Panc1 (cell line): ENCODE measurements at regions not wholly inside any gene's neighbourhood (a gene's known extent, or its start where the extent isn't known, plus 50 kb on each side); places are given as distances from the start of the nearest gene placed in this dataset.

Experiments
- ATAC-seq: fragments of 200-7000 bp; cut with Tn5 transposase; 2 replicates; pipeline ENCODE4 v1.9.1; 2020; ENCODE audit warnings: mild to moderate bottlenecking, moderate library complexity
- BruUV-seq: library from RNA; stranded (reverse); fragments of 400-500 nt; replicated peaks from 2 replicates; lab custom pipeline; 2021; lab: Mats Ljungman, UMichigan
- CTCF ChIA-PET: fragments of 300-600 bp; sonication (Branson Sonifier 250); formaldehyde crosslinking; loops from one replicate; lab custom pipeline; 2022; ENCODE audit warnings: antibody characterized with exemption; lab: Charles Lee
- POLR2A ChIA-PET: fragments of 300-600 bp; sonication (Branson Sonifier 250); formaldehyde crosslinking; loops from one replicate; lab custom pipeline; 2022; ENCODE audit warnings: antibody characterized with exemption; lab: Charles Lee
- DNase-seq: peaks from one replicate; pipeline ENCODE4 v3.0.0-alpha.2; 2010; ENCODE audit warnings: low read depth, low spot score
- H3K27ac ChIP-seq: 2 replicates; pipeline ENCODE4 v1.5.1; 2011; ENCODE audit warnings: mild to moderate bottlenecking, low read length, inconsistent platforms
- H3K27me3 ChIP-seq: fragments of 200-500 bp; sonication (Bioruptor generic); 2 replicates; pipeline ENCODE4 v1.6.0; 2014; ENCODE audit warnings: low read length, inconsistent platforms; ENCODE audit not compliant: control insufficient read depth, insufficient read depth
- H3K36me3 ChIP-seq: fragments of 200-500 bp; sonication (Bioruptor generic); 2 replicates; pipeline ENCODE4 v1.5.1; 2014; ENCODE audit warnings: inconsistent platforms, mild to moderate bottlenecking, low read length, moderate library complexity; ENCODE audit not compliant: control insufficient read depth, insufficient read depth
- H3K4me1 ChIP-seq: 2 replicates; pipeline ENCODE4 v1.5.1; 2011; ENCODE audit warnings: inconsistent platforms, mild to moderate bottlenecking, low read length, moderate library complexity; ENCODE audit not compliant: control insufficient read depth, insufficient read depth
- H3K4me3 ChIP-seq, 2 experiments: 2 replicates each; pipeline ENCODE4 v1.5.1; 2011 to 2012; ENCODE audit warnings: low read depth in 2 of 2, low read length in 2 of 2, mild to moderate bottlenecking in 2 of 2, inconsistent platforms in 1 of 2, moderate library complexity in 1 of 2
- H3K9me3 ChIP-seq: fragments of 200-500 bp; sonication (Bioruptor generic); 2 replicates; pipeline ENCODE4 v1.5.1; 2014; ENCODE audit warnings: low read depth, mild to moderate bottlenecking, inconsistent platforms, low read length, moderate library complexity; ENCODE audit not compliant: control insufficient read depth, insufficient read depth
- CTCF ChIP-seq: fragments of 450-650 bp; IDR thresholded peaks from 2 replicates; pipeline ENCODE4 v1.5.1; 2017; ENCODE audit warnings: mild to moderate bottlenecking
- POLR2AphosphoS5 ChIP-seq: IDR thresholded peaks from 2 replicates; pipeline ENCODE4 v1.6.1; 2012; ENCODE audit warnings: mild to moderate bottlenecking, low read depth, low read length, moderate library complexity
- REST ChIP-seq, 2 experiments: IDR thresholded peaks; 2 replicates each; pipeline ENCODE4 v1.6.1; 2011 to 2012; ENCODE audit warnings: low read depth in 2 of 2, control low read depth in 1 of 2, low read length in 1 of 2, mild to moderate bottlenecking in 1 of 2, moderate library complexity in 1 of 2; ENCODE audit not compliant: insufficient read depth in 1 of 2
- SIN3A ChIP-seq: IDR thresholded peaks from 2 replicates; pipeline ENCODE4 v1.6.1; 2012; ENCODE audit warnings: low read depth, mild to moderate bottlenecking, low read length, moderate library complexity, borderline replicate concordance; ENCODE audit not compliant: insufficient read depth
- TCF7L2 ChIP-seq: IDR thresholded peaks from 2 replicates; pipeline ENCODE4 v1.6.1; 2011; ENCODE audit warnings: mild to moderate bottlenecking, low read depth, low read length, inconsistent platforms
- in situ Hi-C: cut with HindIII; loops from 2 replicates; pipeline ENCODE4 v1.10.0; 2016; ENCODE audit warnings: low sequenced_read_pairs, low pct_unique_long_range_greater_than_20kb
- intact Hi-C: fragments of 100-400 bp; cut with micrococcal nuclease; formaldehyde crosslinking; loops from one replicate; pipeline ENCODE4 v1.10.0; 2022; ENCODE audit not compliant: unreplicated experiment

GRCh38 chr6:14048837-14049236 is 68.7 kb upstream of the CD83 start:
- TF ChIP-seq POLR2AphosphoS5, result no peak
- TF ChIP-seq REST (IDR thresholded peaks at IDR 0.05; ENCODE audit: insufficient read depth in 1 of 2, low read depth in 2 of 2, low read length in 1 of 2), result no peak
- H3K27ac ChIP-seq, result no peak overlapping the region
- H3K9me3 ChIP-seq, result no peaks in the 10 kb centered on the region
- H3K27me3 ChIP-seq, result no peaks in the 10 kb centered on the region
- intact Hi-C loops, result no loop called here
- ChIA-PET POLR2A (no interaction called here), CTCF (no interaction called here)
- H3K4me1 ChIP-seq, result no peaks in the 10 kb centered on the region
- in situ Hi-C loops, result no loop called here
- no peaks in the 10 kb centered on the region for H3K36me3 ChIP-seq
- H3K4me3 ChIP-seq, result no peak overlapping the region
- ATAC-seq (no peak), DNase-seq (no peak)
- no TSS peak for BruUV-seq

- H3K4me1 ChIP-seq, result no peaks in the 10 kb centered on the region
- intact Hi-C loops, result loop anchor here (5.0 kb wide), 1 partner anchor 124 kb away; no protein-coding TSS in a partner anchor
- DNase-seq (no peak), ATAC-seq (no peak)
- ChIA-PET POLR2A (interaction anchor here (0.5 kb wide), 1 partner anchor 236 kb away, joined by 4 read pairs; no protein-coding TSS in a partner anchor), CTCF (no interaction called here)
- no peaks in the 10 kb centered on the region for H3K27me3 ChIP-seq
- no peak overlapping the region for H3K27ac ChIP-seq
- TF ChIP-seq SIN3A, result no peak
- TF ChIP-seq REST (IDR thresholded peaks at IDR 0.05; ENCODE audit: insufficient read depth in 1 of 2, low read depth in 2 of 2, low read length in 1 of 2), result no peak
- no peak for TF ChIP-seq CTCF
- no peak for TF ChIP-seq TCF7L2
- no peak for TF ChIP-seq POLR2AphosphoS5
- no peaks in the 10 kb centered on the region for H3K36me3 ChIP-seq
- BruUV-seq, result no TSS peak
- in situ Hi-C loops, result no loop called here
- H3K9me3 ChIP-seq, result no peaks in the 10 kb centered on the region
- H3K4me3 ChIP-seq, result no peak overlapping the region
Measured at GRCh38 chr6:14051355-14051754, 66.2 kb upstream of the CD83 start.
